SH-SY5Y (cell line): ENCODE measurements at regions not wholly inside any gene's neighbourhood (a gene's known extent, or its start where the extent isn't known, plus 50 kb on each side); places are given as distances from the start of the nearest gene placed in this dataset.

ENCODE experiments used
- GATA2 ChIP-seq: IDR thresholded peaks from 2 replicates; pipeline ENCODE4 v1.6.1; 2011; ENCODE audit warnings: mild to moderate bottlenecking, low read depth, low read length
- GATA3 ChIP-seq: IDR thresholded peaks from 2 replicates; pipeline ENCODE4 v1.6.1; 2011; ENCODE audit warnings: low read depth, mild to moderate bottlenecking, low read length, moderate library complexity

- TF ChIP-seq GATA2 (no peak), GATA3 (no peak)
Observed at GRCh38 chrX:37955273-37955672, 51.1 kb upstream of the SYTL5 start.
